Left ventricle myocardium inferior (tissue), 1 donor: ENCODE measurements at regions not wholly inside any gene's neighbourhood (a gene's known extent, or its start where the extent isn't known, plus 50 kb on each side); places are given as distances from the start of the nearest gene placed in this dataset.
"Not testable (repeated sequence)": the region's sequence is repeated elsewhere in the genome, so short reads cannot be mapped to it uniquely, and the experiment has no call there.

Source experiments
- DNase-seq: peaks from one replicate; pipeline ENCODE4 v3.0.0-alpha.2; 2020
- H3K27ac ChIP-seq: fragments of 200-600 bp; replicated peaks from 2 replicates; pipeline ENCODE4 v1.8.0; 2021
- H3K27me3 ChIP-seq: fragments of 200-600 bp; 2 replicates; pipeline ENCODE4 v1.8.0; 2021; ENCODE audit warnings: low read depth
- H3K36me3 ChIP-seq: fragments of 200-600 bp; 2 replicates; pipeline ENCODE4 v1.8.0; 2021
- H3K4me1 ChIP-seq: fragments of 200-600 bp; 2 replicates; pipeline ENCODE4 v1.8.0; 2021
- H3K4me3 ChIP-seq: fragments of 200-600 bp; 2 replicates; pipeline ENCODE4 v1.8.0; 2021; ENCODE audit warnings: mild to moderate bottlenecking, moderate library complexity
- H3K9me3 ChIP-seq: fragments of 200-600 bp; replicated peaks from 2 replicates; pipeline ENCODE4 v1.8.0; 2021
- intact Hi-C: fragments of 100-400 bp; cut with micrococcal nuclease; formaldehyde crosslinking; loops from one replicate; pipeline ENCODE4 v1.11.0; 2022
- TF ChIP-seq, protein P1 (sequence below): fragments of 200-600 bp; IDR thresholded peaks from 2 replicates; pipeline ENCODE4 v1.8.0; 2021; ENCODE audit warnings: antibody characterized with exemption, mild to moderate bottlenecking, borderline replicate concordance
- donor health status: DM: no; HTN: yes; CAD: no; lungs with severe emphysema.

DNA sequence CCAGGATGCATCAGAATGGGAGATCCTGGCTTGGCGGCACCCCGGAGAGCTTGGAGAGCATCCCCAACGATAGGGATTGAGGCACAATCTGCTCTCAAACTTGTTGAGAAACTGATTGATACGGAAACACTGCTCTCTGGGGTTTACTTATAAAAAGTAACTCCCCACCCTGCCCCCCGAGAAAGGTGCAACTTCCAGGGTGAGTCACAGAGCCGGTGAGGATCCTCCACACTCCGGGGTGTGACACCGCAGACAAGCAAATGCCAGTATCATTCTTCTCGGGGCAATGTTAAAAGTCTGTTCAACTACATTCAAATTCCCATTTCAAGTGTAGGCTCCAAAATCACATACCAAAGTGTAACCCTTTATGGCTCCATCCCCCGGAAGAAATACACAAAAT is 84.4 kb upstream of the MLN start:
- intact Hi-C loops, result no loop called here
- H3K36me3 ChIP-seq, result no peaks in the 10 kb centered on the region
- no peak overlapping the region for H3K27ac ChIP-seq
- H3K27me3 ChIP-seq, result peaks cover 81% of the 10 kb centered on the region
- H3K4me3 ChIP-seq, result no peak overlapping the region
- no peaks in the 10 kb centered on the region for H3K9me3 ChIP-seq
- TF ChIP-seq, protein P1, sequence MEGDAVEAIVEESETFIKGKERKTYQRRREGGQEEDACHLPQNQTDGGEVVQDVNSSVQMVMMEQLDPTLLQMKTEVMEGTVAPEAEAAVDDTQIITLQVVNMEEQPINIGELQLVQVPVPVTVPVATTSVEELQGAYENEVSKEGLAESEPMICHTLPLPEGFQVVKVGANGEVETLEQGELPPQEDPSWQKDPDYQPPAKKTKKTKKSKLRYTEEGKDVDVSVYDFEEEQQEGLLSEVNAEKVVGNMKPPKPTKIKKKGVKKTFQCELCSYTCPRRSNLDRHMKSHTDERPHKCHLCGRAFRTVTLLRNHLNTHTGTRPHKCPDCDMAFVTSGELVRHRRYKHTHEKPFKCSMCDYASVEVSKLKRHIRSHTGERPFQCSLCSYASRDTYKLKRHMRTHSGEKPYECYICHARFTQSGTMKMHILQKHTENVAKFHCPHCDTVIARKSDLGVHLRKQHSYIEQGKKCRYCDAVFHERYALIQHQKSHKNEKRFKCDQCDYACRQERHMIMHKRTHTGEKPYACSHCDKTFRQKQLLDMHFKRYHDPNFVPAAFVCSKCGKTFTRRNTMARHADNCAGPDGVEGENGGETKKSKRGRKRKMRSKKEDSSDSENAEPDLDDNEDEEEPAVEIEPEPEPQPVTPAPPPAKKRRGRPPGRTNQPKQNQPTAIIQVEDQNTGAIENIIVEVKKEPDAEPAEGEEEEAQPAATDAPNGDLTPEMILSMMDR, result no peak
- no peak for DNase-seq
- peaks cover 27% of the 10 kb centered on the region for H3K4me1 ChIP-seq

DNA sequence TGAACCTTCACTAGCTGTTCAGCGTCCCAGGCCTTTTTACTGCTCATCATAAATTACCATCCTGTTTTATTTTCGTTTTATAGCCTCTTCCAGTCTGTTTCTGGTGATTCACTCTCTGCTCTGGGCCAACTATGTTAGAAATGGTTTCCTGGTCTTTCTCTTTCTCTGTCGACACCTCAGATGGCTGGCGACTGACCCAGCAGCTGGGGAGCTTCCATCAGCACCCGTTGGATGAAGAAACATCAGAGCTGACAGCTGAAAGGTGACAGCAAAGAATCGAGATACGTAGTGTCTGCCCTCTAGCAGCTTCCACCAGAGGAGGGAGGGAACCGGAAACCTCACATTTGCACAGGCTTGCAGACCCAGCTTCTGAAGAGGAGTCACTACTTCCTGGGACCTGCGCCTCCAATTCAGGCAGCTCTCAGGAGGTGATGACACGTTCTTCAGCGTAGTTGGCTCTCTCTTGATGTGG is 82.9 kb upstream of the MLN start:
- intact Hi-C loops, result no loop called here
- Histone ChIP-seq H3K27ac (no peak overlapping the region), H3K27me3 (peaks cover 81% of the 10 kb centered on the region), H3K9me3 (no peaks in the 10 kb centered on the region), H3K4me1 (peaks cover 35% of the 10 kb centered on the region), H3K4me3 (no peak overlapping the region), H3K36me3 (no peaks in the 10 kb centered on the region)
- TF ChIP-seq, protein P1, result no peak
- peak; percentile 77 for DNase-seq

DNA sequence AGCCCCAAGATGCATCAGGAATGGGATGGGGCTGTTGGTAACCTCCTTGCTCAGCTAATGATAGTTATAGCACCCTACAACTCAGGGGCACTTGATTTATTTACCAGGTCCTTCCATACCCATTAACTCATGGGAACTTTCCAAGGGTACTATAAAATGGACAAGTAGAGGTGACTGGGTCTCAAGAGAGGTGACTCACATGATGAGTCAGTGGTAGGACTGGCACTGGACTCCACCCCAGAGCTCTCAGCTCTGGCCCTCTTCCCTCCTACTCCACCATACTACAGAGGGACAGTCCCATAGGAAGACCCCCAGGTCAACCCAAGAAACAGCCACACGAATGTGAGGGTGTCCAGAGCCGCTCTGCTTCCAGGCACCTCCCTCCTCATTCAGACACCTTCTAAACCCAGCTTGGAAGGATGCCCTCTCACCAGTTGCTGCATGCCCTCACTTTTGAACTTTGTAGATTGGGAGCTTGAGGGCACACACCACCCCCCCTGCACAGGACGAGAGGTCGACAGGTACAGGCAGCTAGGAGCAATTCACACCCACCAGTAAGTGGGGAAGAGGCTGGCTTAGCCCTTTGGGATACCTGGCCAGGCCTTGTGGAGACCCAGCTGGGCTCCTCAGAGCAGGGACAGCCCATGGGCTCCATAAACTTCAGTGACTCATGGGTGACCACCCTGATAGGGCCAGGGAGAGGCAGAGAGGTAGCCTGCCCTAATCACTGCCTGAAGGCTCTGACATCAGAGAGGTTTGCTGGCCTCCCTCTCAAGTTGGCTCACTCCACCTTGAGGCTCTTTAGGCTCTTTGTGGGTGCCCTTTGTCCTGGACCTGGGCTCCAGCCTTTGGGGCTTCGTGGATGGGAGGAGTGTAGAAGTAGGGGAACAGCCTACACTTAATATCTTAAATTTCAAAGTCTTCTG is 81.6 kb upstream of the MLN start:
- H3K27me3 ChIP-seq, result peaks cover 81% of the 10 kb centered on the region
- H3K4me1 ChIP-seq, result peaks cover 36% of the 10 kb centered on the region
- TF ChIP-seq, protein P1, result no peak
- no peaks in the 10 kb centered on the region for H3K36me3 ChIP-seq
- no peak overlapping the region for H3K4me3 ChIP-seq
- H3K27ac ChIP-seq, result no peak overlapping the region
- intact Hi-C loops, result no loop called here
- DNase-seq, result no peak
- no peaks in the 10 kb centered on the region for H3K9me3 ChIP-seq

DNA sequence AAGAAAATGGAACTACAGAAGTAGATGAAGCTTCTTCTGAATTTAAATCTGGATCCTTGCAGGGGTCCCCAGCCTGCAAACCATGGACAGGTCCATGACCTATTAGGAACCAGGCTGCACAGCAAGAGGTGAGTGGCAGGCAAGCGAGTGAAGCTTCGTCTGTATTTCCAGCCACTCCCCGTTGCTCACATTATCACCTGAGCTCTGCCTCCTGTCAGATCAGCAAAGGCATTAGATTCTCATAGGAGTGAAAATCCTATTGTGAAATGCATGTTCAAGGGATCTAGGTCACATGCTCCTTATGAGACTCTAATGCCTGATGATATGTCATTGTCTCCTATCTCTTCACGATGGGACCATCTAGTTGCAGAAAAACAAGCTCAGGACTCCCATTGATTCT is 79.8 kb upstream of the MLN start:
- H3K4me3 ChIP-seq, DNase-seq, intact Hi-C loops, H3K27ac ChIP-seq, H3K36me3 ChIP-seq, H3K9me3 ChIP-seq: not testable (repeated sequence)
- peaks cover 81% of the 10 kb centered on the region for H3K27me3 ChIP-seq
- peaks cover 36% of the 10 kb centered on the region for H3K4me1 ChIP-seq

DNA sequence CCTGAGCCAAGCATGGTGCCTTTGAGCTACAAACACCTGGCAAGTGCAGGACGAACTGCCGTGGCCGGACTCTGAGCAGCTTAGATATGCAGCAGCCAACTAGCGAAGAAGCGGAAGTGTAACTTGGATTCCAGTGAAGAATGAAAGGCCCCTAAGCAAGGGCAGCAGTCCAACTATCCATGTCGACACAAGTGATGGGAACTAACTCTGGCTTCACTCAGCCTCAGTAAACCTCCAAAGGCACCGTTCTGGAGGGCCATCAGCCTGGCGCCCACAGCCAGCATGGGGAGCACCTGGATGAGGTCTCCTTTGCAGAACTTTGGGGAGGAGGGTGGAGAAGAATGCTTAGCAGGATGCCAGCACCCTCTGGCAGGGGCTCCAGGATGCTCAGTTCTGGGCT is 78.4 kb upstream of the MLN start:
- intact Hi-C loops, result no loop called here
- Histone ChIP-seq H3K4me3 (no peak overlapping the region), H3K36me3 (no peaks in the 10 kb centered on the region), H3K27ac (no peak overlapping the region), H3K27me3 (peaks cover 87% of the 10 kb centered on the region), H3K9me3 (no peaks in the 10 kb centered on the region), H3K4me1 (peaks cover 28% of the 10 kb centered on the region)
- peak; percentile 26 for DNase-seq
- TF ChIP-seq, protein P1, result no peak

DNA sequence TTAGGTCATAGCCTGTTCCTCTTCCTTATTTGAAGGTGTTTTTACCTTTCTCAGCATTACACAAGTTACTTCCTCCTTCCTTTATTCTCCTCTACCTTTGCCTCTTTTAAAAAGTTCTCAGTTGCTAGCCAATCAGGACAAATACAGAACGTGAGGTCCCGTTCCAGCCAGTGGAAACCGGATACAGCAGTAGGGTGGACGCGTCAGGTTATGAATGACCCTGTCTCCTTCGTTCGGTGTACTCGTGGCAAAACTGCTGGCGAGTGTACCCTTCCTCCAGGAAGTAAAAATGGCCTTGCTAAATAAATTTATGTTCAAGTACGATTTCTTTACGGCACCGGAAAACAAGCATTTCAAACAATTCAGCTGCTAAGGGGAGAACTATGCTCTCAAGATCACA is 77.0 kb upstream of the MLN start:
- Histone ChIP-seq H3K27me3 (peaks cover 100% of the 10 kb centered on the region), H3K4me3 (no peak overlapping the region), H3K27ac (no peak overlapping the region), H3K36me3 (no peaks in the 10 kb centered on the region), H3K9me3 (no peaks in the 10 kb centered on the region), H3K4me1 (peaks cover 15% of the 10 kb centered on the region)
- intact Hi-C loops, result no loop called here
- no peak for DNase-seq
- TF ChIP-seq, protein P1, result no peak
